OCI-LY3 (cell line): ENCODE measurements at regions not wholly inside any gene's neighbourhood (a gene's known extent, or its start where the extent isn't known, plus 50 kb on each side); places are given as distances from the start of the nearest gene placed in this dataset.

ENCODE experiments used
- EZH2phosphoT487 ChIP-seq: fragments of 200-600 bp; shearing (Covaris generic); IDR thresholded peaks from 2 replicates; pipeline ENCODE4 v1.6.1; 2018; ENCODE audit warnings: antibody characterized with exemption, mixed run types, low read depth
- TF ChIP-seq, protein P1 (sequence below): fragments of 200-600, 300-600 bp; sonication (generic); IDR thresholded peaks from 2 replicates; pipeline ENCODE4 v1.5.1; 2014; ENCODE audit warnings: antibody characterized with exemption, low read length, low read depth

DNA sequence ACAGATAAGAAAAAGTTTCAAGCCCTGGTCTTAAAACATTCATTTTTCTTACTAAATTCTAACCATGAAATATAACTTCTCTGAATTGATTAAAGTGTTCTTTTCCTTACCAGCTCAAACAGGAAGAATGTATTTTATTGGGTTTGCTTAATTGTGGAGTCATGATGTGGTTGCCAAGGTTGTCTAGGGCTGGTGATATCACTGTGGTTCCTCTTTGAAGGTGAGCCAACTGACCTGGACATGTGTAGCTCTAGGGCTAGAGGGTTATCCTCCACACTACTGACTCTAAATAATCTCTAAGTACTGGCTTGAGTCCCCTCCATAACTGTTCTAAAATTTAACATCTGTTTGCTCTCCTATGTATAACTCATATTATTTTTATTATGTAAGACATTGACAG lies 529.6 kb downstream of the PIK3C3 start:
- TF ChIP-seq, protein P1, sequence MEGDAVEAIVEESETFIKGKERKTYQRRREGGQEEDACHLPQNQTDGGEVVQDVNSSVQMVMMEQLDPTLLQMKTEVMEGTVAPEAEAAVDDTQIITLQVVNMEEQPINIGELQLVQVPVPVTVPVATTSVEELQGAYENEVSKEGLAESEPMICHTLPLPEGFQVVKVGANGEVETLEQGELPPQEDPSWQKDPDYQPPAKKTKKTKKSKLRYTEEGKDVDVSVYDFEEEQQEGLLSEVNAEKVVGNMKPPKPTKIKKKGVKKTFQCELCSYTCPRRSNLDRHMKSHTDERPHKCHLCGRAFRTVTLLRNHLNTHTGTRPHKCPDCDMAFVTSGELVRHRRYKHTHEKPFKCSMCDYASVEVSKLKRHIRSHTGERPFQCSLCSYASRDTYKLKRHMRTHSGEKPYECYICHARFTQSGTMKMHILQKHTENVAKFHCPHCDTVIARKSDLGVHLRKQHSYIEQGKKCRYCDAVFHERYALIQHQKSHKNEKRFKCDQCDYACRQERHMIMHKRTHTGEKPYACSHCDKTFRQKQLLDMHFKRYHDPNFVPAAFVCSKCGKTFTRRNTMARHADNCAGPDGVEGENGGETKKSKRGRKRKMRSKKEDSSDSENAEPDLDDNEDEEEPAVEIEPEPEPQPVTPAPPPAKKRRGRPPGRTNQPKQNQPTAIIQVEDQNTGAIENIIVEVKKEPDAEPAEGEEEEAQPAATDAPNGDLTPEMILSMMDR: no peak
- TF ChIP-seq EZH2phosphoT487: no peak
